GM19351 (cell line): ENCODE measurements at regions not wholly inside any gene's neighbourhood (a gene's known extent, or its start where the extent isn't known, plus 50 kb on each side); places are given as distances from the start of the nearest gene placed in this dataset.

ENCODE experiments used
- ATAC-seq: cut with Tn5 transposase; IDR thresholded peaks from one replicate; pipeline ENCODE4 v1.9.1; 2021; ENCODE audit warnings: mild to moderate bottlenecking, moderate library complexity; ENCODE audit not compliant: unreplicated experiment

DNA sequence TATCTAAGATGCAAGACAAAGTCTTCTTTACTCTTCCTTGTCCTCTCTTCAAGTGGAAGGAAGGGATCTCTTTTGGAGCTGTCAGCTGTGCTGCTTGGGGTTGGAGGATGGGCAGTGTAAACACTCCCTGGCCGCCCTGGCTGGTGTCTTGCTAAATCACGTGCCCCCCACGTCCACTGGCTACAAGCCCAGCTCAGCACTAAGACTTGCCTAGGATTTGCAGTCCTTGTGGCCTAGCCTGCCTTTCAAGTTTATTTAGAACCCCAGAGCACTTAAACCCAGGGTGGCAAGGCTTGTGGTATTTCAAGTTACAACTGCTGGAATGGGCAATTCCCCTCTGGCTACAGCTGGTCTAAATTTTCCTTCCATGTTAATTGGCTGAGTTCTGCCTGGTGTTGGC lies 272.4 kb upstream of the MYO3A start:
- ATAC-seq = no peak

- no peak for ATAC-seq
These were observed 267.8 kb upstream of the MYO3A start for GRCh38 chr10:25666276-25666675.

GRCh38 chr10:25675204-25675603 lies 258.8 kb upstream of the MYO3A start:
- ATAC-seq = no peak

- no peak for ATAC-seq
These were observed 258.4 kb upstream of the MYO3A start for GRCh38 chr10:25675615-25676014.

DNA sequence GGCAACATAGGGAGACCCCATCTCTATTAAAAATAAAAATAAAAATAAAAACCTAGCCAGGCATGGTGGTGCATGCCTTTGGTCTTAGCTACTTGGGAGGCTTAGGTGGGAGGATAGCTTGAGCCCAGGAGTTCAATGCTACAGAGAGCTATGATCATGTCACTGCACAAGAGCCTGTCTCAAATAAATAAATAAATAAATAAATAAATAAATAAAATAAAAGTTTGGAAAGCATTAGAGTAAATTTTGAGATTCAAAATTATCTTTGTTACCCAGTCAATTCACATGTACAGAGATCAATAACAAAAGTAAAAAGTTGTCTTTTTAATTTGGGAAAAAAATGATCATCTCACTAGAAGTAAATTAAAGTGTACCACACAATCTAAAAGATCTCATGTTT lies 255.8 kb upstream of the MYO3A start:
- no peak for ATAC-seq

DNA sequence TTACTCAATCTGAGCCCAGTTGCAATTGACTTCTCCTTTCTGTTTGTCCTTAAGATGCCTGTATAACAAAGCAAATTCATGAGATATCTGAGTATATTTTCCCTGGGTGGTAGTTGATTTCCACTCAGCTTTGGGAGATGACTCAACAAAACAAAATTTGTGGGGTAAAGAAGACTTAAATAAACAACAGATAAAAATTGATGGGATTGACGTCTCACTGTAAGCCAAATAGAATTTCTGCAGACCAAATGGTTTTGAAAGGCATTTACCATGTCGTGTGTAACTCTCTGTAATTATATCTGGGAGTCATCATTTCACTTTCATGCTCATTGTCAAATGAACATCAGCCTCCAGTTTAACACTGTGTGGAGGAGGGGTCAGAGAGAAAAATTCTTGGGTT lies 255.4 kb upstream of the MYO3A start:
- no peak for ATAC-seq

GRCh38 chr10:25682203-25682851 lies 251.7 kb upstream of the MYO3A start:
- no peak for ATAC-seq

DNA sequence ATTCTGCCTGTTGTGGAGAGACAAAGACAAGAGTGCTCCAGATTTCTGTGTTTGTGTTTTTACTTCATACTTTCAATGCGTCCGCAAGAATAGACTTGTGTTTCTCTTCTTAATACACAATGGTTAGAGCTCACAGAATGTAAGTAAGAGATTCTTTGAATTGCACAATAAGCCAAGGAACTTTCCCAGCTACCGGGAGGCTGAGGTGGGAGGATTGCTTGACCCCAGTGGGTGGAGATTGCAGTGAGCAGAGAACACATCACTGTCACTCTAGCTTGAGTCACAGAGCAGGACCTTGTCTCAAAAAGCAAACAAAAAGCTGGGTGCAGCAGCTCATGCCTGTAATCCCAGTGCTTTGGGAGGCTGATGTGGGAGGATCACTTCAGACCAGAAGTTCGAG lies 250.7 kb upstream of the MYO3A start:
- ATAC-seq = no peak

- ATAC-seq = no peak
These were observed 246.5 kb upstream of the MYO3A start for GRCh38 chr10:25687521-25687920.

DNA sequence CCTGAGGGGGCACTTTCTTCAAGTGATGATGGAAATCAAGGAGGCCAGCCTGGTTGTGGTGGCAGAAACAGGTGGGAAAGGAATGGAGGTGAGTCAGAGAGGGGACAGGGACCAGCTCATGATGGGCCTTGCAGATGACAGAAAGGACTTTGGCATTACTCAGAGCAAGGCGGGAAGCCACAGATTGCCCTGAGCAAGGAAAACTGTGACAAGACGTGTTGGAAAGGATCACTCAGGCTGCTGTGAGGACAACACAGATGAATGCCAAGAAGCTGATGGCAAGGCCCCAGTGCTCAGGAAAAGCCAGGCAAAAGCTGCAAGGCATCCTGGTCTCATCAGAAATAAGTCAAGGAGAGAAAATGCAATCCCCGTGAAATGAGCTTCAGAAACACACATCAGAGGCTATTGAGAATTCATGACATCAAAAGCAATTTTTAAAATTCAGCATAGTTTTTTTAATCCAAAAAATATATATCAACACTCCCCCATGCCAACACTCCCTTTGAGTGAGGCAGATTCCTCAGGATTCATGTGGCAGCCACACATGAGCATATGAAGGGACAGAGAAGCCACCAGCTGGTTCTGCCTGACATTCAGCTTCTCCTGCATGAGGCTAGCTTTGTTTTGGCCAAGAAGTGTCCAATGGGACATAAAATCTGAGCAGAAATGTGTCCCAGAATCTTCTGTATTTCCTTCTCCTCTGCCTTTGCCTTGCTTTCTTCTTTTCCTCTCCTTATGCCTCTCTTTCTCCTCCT lies 244.5 kb upstream of the MYO3A start:
- no peak for ATAC-seq

DNA sequence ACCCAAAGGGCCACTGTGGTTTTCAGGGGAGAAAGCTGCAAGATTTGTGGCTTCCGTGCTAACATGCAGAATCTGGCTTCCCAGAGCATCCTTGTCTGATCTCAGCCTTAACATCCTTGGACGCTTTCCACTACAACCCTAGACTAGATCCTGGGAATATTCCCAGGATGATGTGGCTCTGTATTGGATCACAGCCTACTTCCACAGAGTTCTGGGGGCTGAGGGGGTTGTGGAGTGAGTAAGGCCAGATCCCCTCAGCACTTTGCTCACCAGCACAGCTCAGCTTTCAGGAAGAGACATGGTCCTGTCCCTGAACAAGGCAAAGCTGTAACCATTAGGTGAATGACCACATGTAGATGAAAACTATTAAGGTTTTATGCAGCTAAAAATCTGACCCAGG lies 241.3 kb upstream of the MYO3A start:
- ATAC-seq = no peak

GRCh38 chr10:25694206-25694933 lies 239.7 kb upstream of the MYO3A start:
- no peak for ATAC-seq

GRCh38 chr10:25694971-25695370 lies 239.1 kb upstream of the MYO3A start:
- ATAC-seq = no peak

GRCh38 chr10:25695586-25695985 lies 238.4 kb upstream of the MYO3A start:
- ATAC-seq = no peak

- ATAC-seq = no peak
These were observed 237.9 kb upstream of the MYO3A start for GRCh38 chr10:25696013-25696708.

DNA sequence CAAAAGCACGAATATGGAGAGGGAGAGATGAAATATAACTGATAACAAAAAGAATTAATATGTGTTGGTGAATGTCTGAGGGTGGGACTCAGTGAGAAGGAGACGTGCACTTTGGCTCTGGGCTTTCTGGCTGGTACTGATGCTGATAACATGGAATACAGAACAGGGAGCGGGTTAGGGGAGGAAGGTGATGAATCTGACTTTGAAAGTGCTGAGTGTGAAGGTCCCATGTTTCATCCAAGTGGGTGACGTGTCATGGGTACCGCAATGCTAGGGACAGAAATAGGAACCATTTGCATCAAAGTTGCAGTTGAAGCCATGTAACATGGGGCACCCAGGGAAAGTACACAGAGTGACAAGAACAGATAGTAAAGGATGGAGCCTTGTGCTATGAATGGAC lies 236.6 kb upstream of the MYO3A start:
- ATAC-seq = no peak

GRCh38 chr10:25698638-25699037 lies 235.4 kb upstream of the MYO3A start:
- no peak for ATAC-seq

DNA sequence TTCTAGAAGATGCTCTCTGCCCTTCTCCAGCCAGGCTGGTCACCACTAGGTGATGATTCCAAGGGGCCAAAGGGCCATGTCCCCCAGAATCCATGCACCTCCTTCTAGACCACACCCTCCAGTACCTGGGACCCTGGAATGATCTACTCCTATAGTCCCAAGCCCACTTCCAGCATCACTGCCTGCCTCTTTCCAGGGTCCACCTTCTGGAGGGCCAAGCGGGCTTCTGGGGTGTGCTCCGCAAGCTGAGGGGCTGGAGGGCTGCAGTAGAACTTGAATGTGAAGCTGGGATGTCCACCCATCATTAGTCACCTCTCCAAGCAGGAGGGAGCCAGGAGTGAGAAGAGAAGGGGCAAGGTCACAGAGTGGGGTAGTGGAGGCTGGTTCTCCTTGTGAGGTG lies 234.4 kb upstream of the MYO3A start:
- ATAC-seq = no peak

GRCh38 chr10:25701652-25702051 lies 232.4 kb upstream of the MYO3A start:
- no peak for ATAC-seq

DNA sequence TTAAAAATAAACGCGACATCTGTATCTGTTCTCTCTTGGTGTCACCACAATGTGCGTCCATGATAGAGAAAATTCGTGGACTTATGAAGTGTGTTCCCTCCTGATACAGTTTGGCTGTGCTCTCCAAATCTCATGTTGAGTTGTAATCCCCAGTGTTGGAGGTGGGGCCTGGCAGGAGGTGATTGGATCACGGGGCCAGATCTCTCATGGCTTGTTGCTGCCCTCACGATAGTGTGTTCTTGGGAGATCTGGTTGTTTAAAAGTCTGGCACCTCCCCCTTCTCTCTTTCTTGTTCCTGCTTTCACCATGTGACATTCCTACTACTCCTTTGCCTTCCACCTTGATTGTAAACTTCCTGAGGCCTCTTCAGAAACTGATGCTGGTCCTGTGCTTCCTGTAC lies 229.4 kb upstream of the MYO3A start:
- no peak for ATAC-seq

- ATAC-seq = no peak
These were observed 226.5 kb upstream of the MYO3A start for GRCh38 chr10:25707572-25707971.
